MCF 10A (cell line): ENCODE measurements at regions not wholly inside any gene's neighbourhood (a gene's known extent, or its start where the extent isn't known, plus 50 kb on each side); places are given as distances from the start of the nearest gene placed in this dataset.

Experiments
- BruUV-seq: library from RNA; stranded (reverse); fragments of 400-500 nt; replicated peaks from 2 replicates; lab custom pipeline; 2021; lab: Mats Ljungman, UMichigan
- CTCF ChIA-PET: fragments of 300-600 bp; sonication (Branson Sonifier 250); formaldehyde crosslinking; extraction: SDS; loops from one replicate; lab custom pipeline; 2021; ENCODE audit warnings: antibody characterized with exemption, inconsistent platforms; lab: Yijun Ruan, JAX
- POLR2A ChIA-PET: fragments of 300-600, 350-650 bp; sonication (Branson Sonifier 250); formaldehyde crosslinking; extraction: SDS; loops from one replicate; lab custom pipeline; 2020; ENCODE audit warnings: antibody characterized with exemption, inconsistent platforms; lab: Yijun Ruan, JAX
- DNase-seq: peaks from one replicate; pipeline ENCODE4 v3.0.0-alpha.2; 2018; ENCODE audit not compliant: unreplicated experiment
- H3K27ac Mint-ChIP-seq: one replicate; pipeline ENCODE4 v1.8.0; 2022; ENCODE audit warnings: mild to moderate bottlenecking, low read depth, mixed read lengths; ENCODE audit not compliant: unreplicated experiment
- H3K27me3 Mint-ChIP-seq: one replicate; pipeline ENCODE4 v1.8.0; 2022; ENCODE audit warnings: mixed read lengths; ENCODE audit not compliant: insufficient read depth, unreplicated experiment
- H3K36me3 Mint-ChIP-seq: one replicate; pipeline ENCODE4 v1.8.0; 2022; ENCODE audit warnings: mild to moderate bottlenecking, moderate library complexity, mixed read lengths; ENCODE audit not compliant: insufficient read depth, unreplicated experiment
- H3K4me1 Mint-ChIP-seq: one replicate; pipeline ENCODE4 v1.8.0; 2022; ENCODE audit warnings: mixed read lengths; ENCODE audit not compliant: insufficient read depth, unreplicated experiment
- H3K4me3 Mint-ChIP-seq: one replicate; pipeline ENCODE4 v1.8.0; 2022; ENCODE audit warnings: mild to moderate bottlenecking, moderate library complexity, mixed read lengths; ENCODE audit not compliant: unreplicated experiment
- H3K9me3 Mint-ChIP-seq: one replicate; pipeline ENCODE4 v1.8.0; 2022; ENCODE audit warnings: mixed read lengths; ENCODE audit not compliant: unreplicated experiment
- CTCF ChIP-seq: fragments of 200-600 bp; IDR thresholded peaks from one replicate; pipeline ENCODE4 v1.8.0; 2022; ENCODE audit warnings: antibody characterized with exemption, mild to moderate bottlenecking; ENCODE audit not compliant: unreplicated experiment
- intact Hi-C: fragments of 100-400 bp; cut with micrococcal nuclease; formaldehyde crosslinking; loops from 2 replicates; pipeline ENCODE4 v1.14.1; 2022

GRCh38 chr20:19114410-19114809 lies 98.0 kb upstream of the SLC24A3 start:
- Mint-ChIP-seq H3K27me3 (no peaks in the 10 kb centered on the region), H3K27ac (no peak overlapping the region), H3K4me1 (no peaks in the 10 kb centered on the region), H3K4me3 (no peak overlapping the region), H3K9me3 (peaks cover 34% of the 10 kb centered on the region), H3K36me3 (no peaks in the 10 kb centered on the region)
- no peak for DNase-seq
- ChIA-PET CTCF (no interaction called here), POLR2A (no interaction called here)
- intact Hi-C loops = no loop called here
- no TSS peak for BruUV-seq
- TF ChIP-seq CTCF = no peak

- no peaks in the 10 kb centered on the region for H3K36me3 Mint-ChIP-seq
- H3K27me3 Mint-ChIP-seq = no peaks in the 10 kb centered on the region
- H3K4me1 Mint-ChIP-seq = no peaks in the 10 kb centered on the region
- no TSS peak for BruUV-seq
- ChIA-PET POLR2A (no interaction called here), CTCF (no interaction called here)
- no peak overlapping the region for H3K27ac Mint-ChIP-seq
- intact Hi-C loops = no loop called here
- no peak for TF ChIP-seq CTCF
- peaks cover 34% of the 10 kb centered on the region for H3K9me3 Mint-ChIP-seq
- H3K4me3 Mint-ChIP-seq = no peak overlapping the region
- DNase-seq = no peak
These were observed 96.9 kb upstream of the SLC24A3 start for GRCh38 chr20:19115581-19115980.

- Mint-ChIP-seq H3K4me1 (no peaks in the 10 kb centered on the region), H3K9me3 (peaks cover 37% of the 10 kb centered on the region), H3K36me3 (no peaks in the 10 kb centered on the region), H3K4me3 (no peak overlapping the region), H3K27me3 (no peaks in the 10 kb centered on the region), H3K27ac (no peak overlapping the region)
- ChIA-PET POLR2A (no interaction called here), CTCF (no interaction called here)
- no peak for DNase-seq
- no peak for TF ChIP-seq CTCF
- no TSS peak for BruUV-seq
- intact Hi-C loops = no loop called here
These were observed 92.4 kb upstream of the SLC24A3 start for GRCh38 chr20:19120011-19120410.

- no peaks in the 10 kb centered on the region for H3K36me3 Mint-ChIP-seq
- no peak for TF ChIP-seq CTCF
- H3K27me3 Mint-ChIP-seq = no peaks in the 10 kb centered on the region
- DNase-seq = no peak
- H3K9me3 Mint-ChIP-seq = peaks cover 31% of the 10 kb centered on the region
- CTCF ChIA-PET = no interaction called here
- H3K4me1 Mint-ChIP-seq = no peaks in the 10 kb centered on the region
- intact Hi-C loops = no loop called here
- BruUV-seq = no TSS peak
- POLR2A ChIA-PET = no interaction called here
- no peak overlapping the region for H3K4me3 Mint-ChIP-seq
- H3K27ac Mint-ChIP-seq = no peak overlapping the region
These were observed 91.9 kb upstream of the SLC24A3 start for GRCh38 chr20:19120569-19120968.
